GM06990 (cell line): ENCODE measurements at regions not wholly inside any gene's neighbourhood (a gene's known extent, or its start where the extent isn't known, plus 50 kb on each side); places are given as distances from the start of the nearest gene placed in this dataset.

ENCODE experiments used
- DNase-seq: peaks from one replicate; pipeline ENCODE4 v3.0.0-alpha.2; 2011; ENCODE audit not compliant: insufficient read length; ENCODE audit errors: extremely low read depth
- H3K27me3 ChIP-seq: replicated peaks from 2 replicates; pipeline ENCODE4 v1.6.0; 2011; ENCODE audit warnings: low read length; ENCODE audit not compliant: control insufficient read depth, insufficient read depth
- H3K36me3 ChIP-seq: 2 replicates; pipeline ENCODE4 v1.5.1; 2011; ENCODE audit warnings: low read length; ENCODE audit not compliant: control insufficient read depth, insufficient read depth
- H3K4me3 ChIP-seq: replicated peaks from 2 replicates; pipeline ENCODE4 v1.5.1; 2011; ENCODE audit warnings: low read depth, mild to moderate bottlenecking, control low read depth, low read length
- TF ChIP-seq, protein P1 (sequence below): IDR thresholded peaks from 2 replicates; pipeline ENCODE4 v1.5.1; 2011; ENCODE audit warnings: low read length, control low read depth, mild to moderate bottlenecking, inconsistent platforms; ENCODE audit not compliant: insufficient read depth, poor library complexity, severe bottlenecking

DNA sequence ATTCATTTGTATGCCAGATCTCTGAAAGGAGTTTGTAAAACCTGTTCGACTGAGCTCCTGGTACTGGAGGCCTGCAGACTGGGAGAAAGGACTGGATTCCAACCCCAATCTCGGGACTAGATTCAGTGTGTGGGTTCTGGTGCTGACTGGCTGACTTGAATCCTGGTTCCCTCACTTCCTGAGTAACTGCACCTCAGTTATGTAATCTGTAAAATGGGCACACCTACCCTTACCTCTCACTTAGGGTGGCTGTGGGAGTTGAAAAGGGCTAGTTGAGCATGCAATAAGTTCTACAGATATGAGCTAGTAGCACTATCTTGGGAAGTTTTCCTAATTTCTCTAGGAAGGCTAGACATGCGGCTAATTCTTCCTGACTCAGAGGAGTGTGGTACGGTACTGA lies 621.3 kb upstream of the TBX3 start:
- TF ChIP-seq, protein P1, sequence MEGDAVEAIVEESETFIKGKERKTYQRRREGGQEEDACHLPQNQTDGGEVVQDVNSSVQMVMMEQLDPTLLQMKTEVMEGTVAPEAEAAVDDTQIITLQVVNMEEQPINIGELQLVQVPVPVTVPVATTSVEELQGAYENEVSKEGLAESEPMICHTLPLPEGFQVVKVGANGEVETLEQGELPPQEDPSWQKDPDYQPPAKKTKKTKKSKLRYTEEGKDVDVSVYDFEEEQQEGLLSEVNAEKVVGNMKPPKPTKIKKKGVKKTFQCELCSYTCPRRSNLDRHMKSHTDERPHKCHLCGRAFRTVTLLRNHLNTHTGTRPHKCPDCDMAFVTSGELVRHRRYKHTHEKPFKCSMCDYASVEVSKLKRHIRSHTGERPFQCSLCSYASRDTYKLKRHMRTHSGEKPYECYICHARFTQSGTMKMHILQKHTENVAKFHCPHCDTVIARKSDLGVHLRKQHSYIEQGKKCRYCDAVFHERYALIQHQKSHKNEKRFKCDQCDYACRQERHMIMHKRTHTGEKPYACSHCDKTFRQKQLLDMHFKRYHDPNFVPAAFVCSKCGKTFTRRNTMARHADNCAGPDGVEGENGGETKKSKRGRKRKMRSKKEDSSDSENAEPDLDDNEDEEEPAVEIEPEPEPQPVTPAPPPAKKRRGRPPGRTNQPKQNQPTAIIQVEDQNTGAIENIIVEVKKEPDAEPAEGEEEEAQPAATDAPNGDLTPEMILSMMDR: no peak
- Histone ChIP-seq H3K36me3 (no peaks in the 10 kb centered on the region), H3K27me3 (no peaks in the 10 kb centered on the region), H3K4me3 (no peak overlapping the region)
- DNase-seq: no peak

DNA sequence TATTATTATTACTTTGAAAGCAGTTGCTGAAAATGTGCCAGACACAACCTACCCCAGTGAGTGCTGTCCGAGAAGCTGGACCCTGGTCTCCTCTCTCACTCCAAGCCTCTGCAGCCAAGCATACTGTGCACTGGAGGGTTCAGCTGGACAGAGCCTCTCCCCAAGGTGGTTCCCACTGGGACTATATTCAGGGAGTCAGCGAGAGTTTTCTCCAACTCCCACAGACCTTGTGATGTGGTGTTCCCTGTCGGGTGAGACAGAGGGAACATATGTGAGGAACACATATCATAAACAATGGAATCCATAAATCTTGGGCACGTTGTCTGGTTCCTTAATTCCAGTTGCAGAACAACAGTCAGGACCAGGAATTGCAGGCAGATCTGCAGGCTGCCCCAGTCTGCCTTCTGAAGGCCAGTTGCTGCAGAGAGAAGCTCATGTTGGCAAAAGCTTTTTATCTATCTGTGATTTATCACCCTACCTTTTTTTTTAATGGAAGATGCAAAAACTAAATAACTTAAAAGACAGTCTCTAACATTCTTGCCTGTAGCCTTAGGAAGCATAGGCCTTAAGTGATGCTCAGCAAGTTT lies 619.8 kb upstream of the TBX3 start:
- Histone ChIP-seq H3K36me3 (no peaks in the 10 kb centered on the region), H3K4me3 (no peak overlapping the region), H3K27me3 (no peaks in the 10 kb centered on the region)
- DNase-seq: no peak
- TF ChIP-seq, protein P1: no peak

DNA sequence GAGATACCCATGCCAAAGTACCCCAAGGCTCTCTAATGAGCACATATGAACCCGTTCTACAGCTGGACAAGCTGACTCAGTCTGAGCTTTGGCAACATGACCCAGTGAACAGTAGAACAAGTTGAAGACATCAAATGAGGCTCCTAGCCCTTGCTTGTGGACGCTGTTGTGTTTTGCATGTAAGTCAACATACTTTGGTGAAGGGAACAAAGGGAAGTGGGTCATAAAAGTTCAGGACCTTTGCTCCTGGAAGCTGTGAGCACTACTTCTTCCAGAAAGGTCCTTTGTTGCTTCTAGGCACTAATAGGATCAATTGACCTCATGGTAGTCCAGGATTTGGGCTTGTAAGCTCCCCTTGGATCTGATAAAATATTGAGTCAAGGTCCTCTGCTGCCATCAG lies 613.5 kb upstream of the TBX3 start:
- no peak for DNase-seq
- Histone ChIP-seq H3K4me3 (no peak overlapping the region), H3K27me3 (no peaks in the 10 kb centered on the region), H3K36me3 (no peaks in the 10 kb centered on the region)
- TF ChIP-seq, protein P1: no peak

DNA sequence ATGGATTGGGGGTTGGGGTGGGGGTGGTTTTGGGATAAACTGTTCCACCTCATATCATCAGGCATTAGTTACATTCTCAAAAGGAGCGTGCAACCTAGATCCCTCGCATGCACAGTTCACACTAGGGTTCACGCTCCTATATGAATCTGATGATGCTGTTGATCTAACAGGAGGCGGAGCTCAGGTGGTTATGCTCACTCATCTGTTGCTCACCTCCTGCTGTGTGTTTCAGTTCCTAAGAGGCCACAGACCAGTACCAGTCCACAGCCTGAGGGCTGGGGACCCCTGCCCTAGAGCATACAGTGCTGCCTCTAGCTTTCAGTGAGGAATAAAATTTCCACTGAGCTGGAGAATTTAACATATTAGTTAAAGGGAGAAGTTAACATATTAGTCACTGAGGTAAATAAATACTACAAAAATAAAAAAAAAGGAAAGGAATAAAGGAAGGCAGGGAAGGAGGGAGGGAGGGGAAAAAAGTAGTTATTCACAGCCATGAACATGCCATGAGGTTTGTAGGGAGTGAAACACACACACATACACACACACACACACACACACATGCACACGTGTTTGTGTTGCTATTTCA lies 612.7 kb upstream of the TBX3 start:
- no peak for DNase-seq
- Histone ChIP-seq H3K27me3 (no peaks in the 10 kb centered on the region), H3K36me3 (no peaks in the 10 kb centered on the region), H3K4me3 (no peak overlapping the region)
- TF ChIP-seq, protein P1: no peak

DNA sequence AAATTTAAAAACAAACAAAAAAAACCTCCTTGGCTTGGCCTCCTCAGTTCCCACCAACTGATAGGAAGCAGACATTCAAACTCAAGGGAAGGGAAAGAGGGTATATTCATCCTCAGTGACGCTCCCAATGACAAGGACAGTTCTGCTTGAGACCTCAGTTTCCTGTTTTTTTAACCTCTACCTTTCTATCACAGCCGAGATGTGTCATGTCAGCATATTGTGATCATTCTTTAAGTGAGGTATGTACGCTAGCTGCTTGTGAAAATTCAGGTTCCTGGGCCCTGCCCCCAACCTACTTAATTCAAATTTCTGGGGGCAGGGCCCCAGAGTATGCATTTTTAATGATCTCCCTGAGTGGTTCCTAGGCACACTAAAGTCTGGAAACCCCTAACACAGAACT lies 611.9 kb upstream of the TBX3 start:
- TF ChIP-seq, protein P1: no peak
- DNase-seq: no peak
- H3K4me3 ChIP-seq: no peak overlapping the region

More for the DNA sequence above, 611.9 kb upstream of the TBX3 start:
- Histone ChIP-seq H3K36me3 (no peaks in the 10 kb centered on the region), H3K27me3 (no peaks in the 10 kb centered on the region)
